ENCODE measurements at regions not wholly inside any gene's neighbourhood (a gene's known extent, or its start where the extent isn't known, plus 50 kb on each side); places are given as distances from the start of the nearest gene placed in this dataset.

- TF ChIP-seq CTCF (IDR thresholded peaks at IDR 0.05) (no peak), POLR2A (IDR thresholded peaks at IDR 0.05) (no peak)
These were observed 404.9 kb downstream of the TYW1 start for GRCh38 chr7:67401492-67401891.
